HG02870 (cell line): ENCODE measurements at regions not wholly inside any gene's neighbourhood (a gene's known extent, or its start where the extent isn't known, plus 50 kb on each side); places are given as distances from the start of the nearest gene placed in this dataset.

Source experiments
- ATAC-seq: cut with Tn5 transposase; IDR thresholded peaks from one replicate; pipeline ENCODE4 v1.9.1; 2021; ENCODE audit warnings: mild to moderate bottlenecking, moderate library complexity; ENCODE audit not compliant: unreplicated experiment

DNA sequence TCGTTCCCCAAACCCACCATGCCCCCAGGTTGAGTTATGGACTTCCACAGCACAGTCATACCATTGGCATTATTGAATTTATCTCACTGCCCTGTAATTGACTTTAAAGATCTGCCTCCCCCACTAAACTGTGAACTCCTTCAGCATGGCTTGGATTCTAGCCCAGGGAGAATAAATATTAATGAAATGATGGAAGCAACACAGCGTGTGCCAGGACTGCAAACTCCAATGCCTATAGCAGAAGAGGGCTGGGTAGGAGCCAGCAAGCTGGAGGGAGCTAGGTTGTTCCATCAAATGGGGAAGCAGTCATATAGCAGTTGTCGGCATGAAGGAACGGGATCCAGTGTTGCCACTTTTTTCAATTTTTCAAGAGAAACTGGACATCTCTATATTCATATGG lies 69.0 kb upstream of the MSX2 start:
- no peak for ATAC-seq

DNA sequence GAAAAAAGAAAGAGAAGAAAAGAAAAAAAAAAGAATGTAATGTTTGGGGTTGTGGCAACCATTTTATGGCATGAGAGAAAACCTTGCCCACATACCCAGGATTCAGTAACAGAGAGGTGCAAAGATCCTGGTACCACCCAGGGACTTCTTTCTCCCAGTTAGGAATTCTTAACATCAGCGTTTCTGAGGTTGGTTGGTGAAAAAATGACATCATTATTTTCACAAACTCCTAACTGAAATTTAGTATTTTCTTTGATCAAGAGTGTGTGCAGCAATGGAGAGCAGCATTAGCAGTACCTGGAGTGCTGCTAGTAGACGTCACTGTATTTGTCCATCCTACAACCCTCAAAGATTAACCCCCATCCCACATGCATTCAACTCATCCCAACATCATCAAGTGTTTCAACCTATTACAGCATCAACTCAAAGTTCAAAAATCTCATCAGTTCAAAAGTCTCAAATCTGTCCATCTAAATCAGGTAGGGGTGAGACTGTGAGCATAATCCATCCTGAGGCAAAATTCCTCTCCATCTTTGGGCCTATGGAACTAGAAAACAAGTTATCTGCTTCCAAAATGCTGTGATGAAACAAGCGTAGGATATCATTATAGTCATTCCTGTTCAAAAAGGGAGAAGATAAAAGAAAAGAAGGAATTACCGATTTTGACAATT lies 60.1 kb upstream of the MSX2 start:
- no peak for ATAC-seq

DNA sequence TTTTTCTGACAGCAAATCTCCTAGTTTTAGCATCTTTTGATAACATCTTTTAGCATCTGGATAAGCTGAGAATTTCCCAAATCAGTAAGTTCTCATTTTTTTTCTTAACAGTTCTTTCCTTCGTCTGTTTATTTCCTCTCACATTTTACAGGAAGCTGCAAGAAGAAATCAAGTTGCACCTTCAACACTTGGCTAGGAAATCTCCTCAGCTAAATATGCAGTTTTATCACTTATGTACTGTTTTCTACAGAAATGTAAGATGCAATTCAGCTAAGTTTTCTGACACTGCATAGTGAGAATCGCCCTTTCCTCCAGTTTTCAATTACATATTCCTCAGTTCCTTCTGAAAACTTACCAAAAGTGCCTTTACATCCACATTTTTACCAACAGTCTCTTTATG lies 59.0 kb upstream of the MSX2 start:
- ATAC-seq: no peak

DNA sequence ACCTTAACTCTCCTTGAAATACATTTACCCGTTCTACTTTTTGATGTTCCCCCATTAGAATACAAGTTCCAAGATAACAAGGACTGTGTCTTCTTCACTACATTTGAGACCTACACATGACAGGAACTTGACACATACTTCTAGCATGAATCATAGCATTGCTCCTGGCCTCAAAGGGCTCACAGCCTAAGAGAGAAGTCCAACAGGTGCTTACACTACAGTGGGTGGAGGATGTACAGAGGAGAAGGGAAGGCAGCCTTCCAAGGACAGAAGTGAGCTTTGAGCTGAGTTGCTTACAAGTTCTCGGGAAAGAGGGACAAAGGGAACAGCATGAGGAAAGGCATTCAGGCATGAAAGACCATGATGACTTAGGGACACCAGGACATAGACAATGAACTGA lies 56.9 kb upstream of the MSX2 start:
- ATAC-seq: no peak

DNA sequence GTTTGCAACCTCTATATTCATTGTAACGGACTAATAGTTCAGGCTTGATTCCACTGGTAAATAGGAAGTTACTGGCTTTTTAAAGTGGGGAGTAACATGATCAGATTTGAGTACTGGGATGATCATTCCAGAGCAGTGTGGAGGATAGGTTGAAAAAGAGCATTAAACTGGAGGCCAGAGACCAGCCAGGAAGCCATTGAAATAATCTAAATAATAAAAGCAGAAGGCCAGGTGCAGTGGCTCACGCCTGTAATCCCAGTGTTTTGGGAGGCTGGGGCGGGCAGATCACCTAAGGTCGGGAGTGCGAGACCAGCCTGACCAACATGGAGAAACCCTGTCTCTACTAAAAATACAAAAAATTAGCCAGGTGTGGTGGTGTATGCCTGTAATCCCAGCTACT lies 56.0 kb upstream of the MSX2 start:
- no peak for ATAC-seq
